SW480 (cell line): ENCODE measurements at regions not wholly inside any gene's neighbourhood (a gene's known extent, or its start where the extent isn't known, plus 50 kb on each side); places are given as distances from the start of the nearest gene placed in this dataset.
A peak's percentile ranks its signal among the peaks of the same experiment; 100 is the strongest.

Source experiments
- DNase-seq: peaks from one replicate; pipeline ENCODE4 v3.0.0-alpha.2; 2016; ENCODE audit warnings: low spot score

- no peak for DNase-seq
Observed at GRCh38 chr7:54701982-54702381, 57.0 kb downstream of the SEC61G start.

GRCh38 chr7:54699715-54700114 lies 59.3 kb downstream of the SEC61G start:
- DNase-seq: no peak

- no peak for DNase-seq
Observed at GRCh38 chr7:54697659-54698186, 61.3 kb downstream of the SEC61G start.

GRCh38 chr7:54690892-54691291 lies 68.1 kb downstream of the SEC61G start:
- no peak for DNase-seq

- DNase-seq: no peak
Observed at GRCh38 chr7:54690050-54690443, 69.0 kb downstream of the SEC61G start.

GRCh38 chr7:54689394-54690049 lies 69.5 kb downstream of the SEC61G start:
- DNase-seq: no peak

DNA sequence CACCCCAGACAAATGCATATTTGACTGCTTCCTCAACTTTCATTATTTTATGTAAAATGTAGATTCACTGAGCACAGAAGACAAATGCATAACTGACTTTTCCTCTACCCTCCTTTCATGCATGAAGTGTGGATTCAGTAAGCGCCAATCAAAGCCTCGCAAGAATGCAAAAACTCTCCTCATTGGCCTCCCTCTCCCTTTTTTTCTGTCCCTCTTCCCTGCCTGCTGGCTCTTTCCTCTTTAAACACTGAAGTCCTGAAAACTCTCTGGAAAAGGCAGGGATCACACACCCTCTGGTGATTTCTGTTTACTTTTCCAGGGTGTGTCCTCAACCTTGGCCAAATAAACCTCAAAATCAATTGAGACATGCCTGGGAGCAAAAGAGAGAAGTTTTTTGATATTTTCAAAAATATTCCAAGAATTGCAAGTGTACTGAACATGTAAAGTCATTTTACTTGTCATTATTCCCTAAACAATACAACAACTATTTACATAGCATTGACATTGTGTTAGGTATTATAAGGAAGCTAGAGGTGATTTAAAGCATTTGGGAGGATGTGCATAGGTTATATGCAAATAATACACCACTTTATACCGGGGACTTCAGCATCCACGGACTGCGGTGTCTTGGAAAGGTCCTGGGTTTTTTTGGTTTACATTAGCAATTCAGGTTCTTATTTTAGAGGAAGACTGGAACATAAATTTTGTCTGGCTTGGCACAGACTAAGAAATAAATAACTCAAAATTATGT lies 71.4 kb downstream of the SEC61G start:
- DNase-seq: peak; percentile 53

GRCh38 chr7:54680377-54681005 lies 78.5 kb downstream of the SEC61G start:
- DNase-seq: no peak

DNA sequence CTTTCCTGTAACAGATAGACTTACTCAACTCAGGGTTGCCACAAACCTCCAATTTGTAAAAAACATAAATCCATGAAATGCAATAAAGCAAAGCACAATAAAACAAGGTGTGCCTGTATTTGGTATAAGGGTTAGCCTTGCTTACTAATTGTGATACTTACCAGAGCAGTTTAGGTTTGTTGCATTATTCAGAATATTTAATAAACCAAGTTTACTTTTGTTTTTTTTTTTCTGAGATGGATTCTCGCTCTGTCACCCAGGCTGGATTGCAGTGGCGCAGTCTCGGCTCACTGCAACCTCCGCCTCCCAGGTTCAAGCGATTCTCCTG lies 79.6 kb downstream of the SEC61G start:
- no peak for DNase-seq

DNA sequence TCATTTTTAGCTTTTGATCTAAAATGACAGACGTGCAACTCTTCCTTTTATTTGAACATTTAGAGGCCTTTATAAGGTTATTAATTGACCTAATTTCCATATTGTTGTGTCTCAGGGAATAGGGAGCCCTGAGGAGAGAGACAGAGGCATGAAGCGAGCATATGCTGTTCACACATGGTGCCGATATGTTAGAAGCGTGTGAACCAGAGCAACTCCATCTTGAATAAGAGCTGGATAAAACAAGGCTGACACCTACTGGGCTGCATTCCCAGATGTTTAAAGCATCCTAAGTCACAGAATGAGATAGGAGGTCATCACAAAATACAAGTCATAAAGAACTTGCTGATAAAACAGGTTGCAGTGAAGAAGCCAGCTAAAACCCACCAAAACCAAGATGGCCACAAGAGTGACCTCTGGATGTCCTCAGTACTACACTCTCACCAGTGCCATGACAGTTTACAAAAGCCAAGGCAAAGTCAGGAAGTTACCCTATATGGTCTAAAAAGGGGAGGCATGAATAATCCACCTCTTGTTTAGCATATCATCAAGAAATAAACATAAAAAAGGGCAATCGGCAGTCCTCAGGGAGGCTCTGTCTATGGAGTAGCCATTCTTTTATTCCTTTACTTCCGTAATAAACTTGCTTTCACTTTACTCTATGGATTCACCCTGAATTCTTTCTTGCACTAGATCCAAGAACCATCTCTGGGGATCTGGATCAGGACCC lies 80.1 kb downstream of the SEC61G start:
- no peak for DNase-seq

DNA sequence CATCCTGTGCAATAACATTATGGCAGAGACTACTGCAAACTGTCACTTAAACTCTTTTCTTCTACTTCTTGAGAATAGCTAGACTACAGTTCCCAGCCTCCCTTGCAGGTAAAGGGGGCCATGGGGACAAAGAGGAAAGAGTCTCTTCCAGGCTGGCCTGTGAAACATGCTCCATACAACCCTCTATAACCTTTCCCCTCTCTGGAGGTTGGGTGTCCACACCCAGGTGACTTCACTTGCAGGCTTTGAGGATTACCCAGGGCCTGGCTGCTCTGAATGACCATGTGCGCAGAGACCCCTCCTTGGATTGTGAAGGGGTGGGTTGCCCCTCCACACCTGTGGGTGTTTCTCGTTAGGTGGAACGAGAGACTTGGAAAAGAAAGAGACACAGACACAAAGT lies 84.1 kb downstream of the SEC61G start:
- DNase-seq: no peak

DNA sequence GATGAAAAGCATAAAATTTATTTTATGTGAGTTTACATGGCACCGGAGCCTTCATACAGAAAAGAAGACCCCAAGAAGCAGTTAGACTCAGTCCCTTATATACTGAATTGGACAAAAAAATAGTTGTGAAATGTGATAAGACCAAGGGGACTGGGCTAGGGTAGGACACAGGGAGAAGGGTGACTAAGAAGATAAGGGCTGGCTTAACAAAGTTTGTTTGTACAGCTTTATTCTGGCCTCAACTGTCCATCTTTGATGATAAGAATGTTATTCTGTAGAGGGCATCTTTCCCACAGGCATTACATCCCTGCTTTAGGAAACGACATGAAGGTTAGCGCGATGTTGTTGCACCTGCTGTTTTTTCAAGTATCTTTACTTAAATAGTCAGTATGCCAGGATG lies 86.5 kb downstream of the SEC61G start:
- DNase-seq: no peak

DNA sequence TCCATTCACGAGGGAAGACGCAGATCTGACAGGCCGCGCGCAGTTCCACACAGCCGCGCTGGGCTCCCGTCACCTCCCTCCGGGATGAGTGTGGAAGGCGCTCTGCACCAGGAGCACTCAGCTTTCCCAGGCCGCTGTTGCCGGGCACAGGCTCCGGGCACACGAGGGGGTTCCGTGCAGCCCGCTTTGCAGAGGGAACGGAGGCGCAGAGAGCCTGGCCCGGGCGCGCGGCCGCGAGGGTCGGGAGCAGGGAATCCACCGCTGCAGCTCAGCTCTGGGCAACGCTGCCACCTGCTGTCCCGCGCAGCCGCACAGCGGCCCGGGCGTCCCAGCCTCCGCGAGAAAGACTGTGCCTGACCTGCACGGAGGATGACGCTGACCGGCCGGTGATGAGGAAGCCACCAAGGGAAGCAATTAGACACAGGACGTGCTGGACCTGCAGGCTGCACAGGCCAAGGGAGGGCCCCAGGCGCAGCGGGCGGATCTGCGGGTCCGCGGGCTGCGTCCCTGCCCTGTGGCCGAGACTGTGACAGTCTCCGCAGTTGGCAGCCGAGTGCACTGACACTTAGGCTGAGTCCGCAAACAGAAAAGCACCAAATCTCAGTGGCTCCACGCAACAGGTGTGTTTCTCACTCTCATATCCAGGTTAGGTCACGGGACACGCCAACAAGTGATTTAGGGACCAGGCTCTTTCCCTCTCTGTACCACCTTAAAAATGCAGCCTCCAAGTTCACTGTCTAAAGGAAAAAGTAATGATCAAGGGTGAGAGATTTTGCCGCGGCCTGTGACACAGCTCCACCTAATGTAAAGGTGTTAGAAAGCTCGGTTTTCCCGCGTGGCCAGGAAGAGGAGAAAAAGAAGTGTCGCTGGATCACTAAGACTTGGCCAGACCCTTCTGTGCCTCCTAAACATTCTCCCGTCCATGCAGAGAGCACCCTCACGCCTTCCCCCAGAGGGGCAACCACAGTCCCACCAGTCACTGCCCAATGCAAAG lies 94.5 kb downstream of the SEC61G start:
- peak; percentile 84 for DNase-seq

DNA sequence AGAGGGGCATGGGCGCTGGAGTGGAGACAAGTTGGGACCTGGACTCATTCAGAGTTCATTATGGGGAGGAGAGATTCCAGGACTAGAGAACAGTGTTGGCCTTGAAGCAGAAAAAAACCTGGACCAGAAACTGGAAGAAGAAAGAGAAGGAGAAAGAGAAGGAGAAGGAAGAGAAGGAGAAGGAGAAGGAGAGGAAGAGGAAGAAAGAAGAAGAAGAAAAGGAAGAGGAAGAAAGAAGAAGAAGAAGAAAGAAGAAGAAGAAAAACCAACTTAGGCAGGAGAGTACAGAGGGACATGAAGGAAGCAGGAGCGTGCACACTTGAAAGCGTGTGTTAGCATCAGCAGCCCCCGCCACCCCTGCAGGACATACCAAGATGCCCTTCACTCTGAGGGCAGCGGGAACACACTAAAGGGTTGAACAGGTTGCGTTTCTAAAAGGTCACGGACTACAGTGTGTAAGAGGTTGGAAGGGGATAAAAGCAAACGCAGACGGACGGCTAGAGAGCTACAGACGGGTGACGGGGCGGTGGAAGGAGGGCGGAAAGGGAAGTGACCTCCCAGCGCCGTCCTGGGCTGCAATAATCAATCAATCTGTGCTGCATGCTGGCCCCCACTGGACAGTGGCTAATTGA lies 95.3 kb downstream of the SEC61G start:
- DNase-seq: peak; percentile 11

DNA sequence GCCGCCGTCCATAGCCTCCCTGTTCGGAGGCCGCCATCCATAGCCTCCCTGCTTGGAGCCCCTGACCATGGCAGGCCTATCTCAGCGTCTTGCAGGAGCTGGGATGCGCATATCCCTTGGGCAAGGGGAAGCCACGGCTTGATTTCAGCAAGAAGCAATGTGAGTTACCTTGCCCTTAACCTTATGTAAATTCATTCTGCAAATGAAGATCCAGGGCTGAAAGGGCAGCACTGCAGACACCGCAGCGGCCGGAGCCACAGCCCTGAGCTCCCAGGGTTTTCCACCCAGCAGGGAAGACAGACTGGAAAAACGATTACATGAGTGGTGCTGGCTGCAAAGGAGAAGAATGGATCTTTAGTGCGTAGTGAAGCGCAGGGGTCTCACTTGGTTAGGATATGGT lies 95.8 kb downstream of the SEC61G start:
- no peak for DNase-seq

GRCh38 chr7:54662701-54663100 lies 96.3 kb downstream of the SEC61G start:
- no peak for DNase-seq

DNA sequence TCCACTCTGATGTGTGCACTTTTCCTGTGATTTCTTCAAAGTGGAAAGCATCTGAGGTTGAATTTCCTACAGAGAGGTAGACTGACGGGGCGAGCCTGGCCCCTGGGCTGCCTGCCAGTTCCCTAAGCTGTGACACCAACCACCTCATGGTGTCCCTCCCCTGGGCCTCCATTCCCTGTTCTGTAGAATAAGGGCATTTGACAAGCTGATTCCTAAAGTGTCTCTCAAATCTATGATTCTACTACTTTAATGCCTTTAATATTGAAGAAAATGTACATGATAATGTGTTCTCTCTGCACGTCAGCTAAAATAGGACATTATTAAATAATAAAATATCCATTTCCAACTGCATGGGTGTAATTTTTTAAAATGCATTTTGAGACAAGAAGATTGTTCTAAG lies 105.1 kb downstream of the SEC61G start:
- DNase-seq: no peak

GRCh38 chr7:54643064-54643463 lies 100.9 kb downstream of the VSTM2A start:
- no peak for DNase-seq

GRCh38 chr7:54637712-54638396 lies 95.7 kb downstream of the VSTM2A start:
- no peak for DNase-seq

- DNase-seq: no peak
Observed at GRCh38 chr7:54632696-54633095, 90.5 kb downstream of the VSTM2A start.
